Uterus (tissue), 2 donors: ENCODE measurements at regions not wholly inside any gene's neighbourhood (a gene's known extent, or its start where the extent isn't known, plus 50 kb on each side); places are given as distances from the start of the nearest gene placed in this dataset.

Experiments used
- POLR2A ChIP-seq, 2 donors: fragments of 450-650 bp; IDR thresholded peaks; one replicate each; pipeline ENCODE4 v1.6.1; 2016; ENCODE audit warnings: antibody characterized with exemption in 2 of 2, mild to moderate bottlenecking in 1 of 2, moderate library complexity in 1 of 2
- TF ChIP-seq, protein P1 (sequence below), 4 experiments: fragments of 200-600 bp in 2 of 4; fragments of 450-650 bp in 2 of 4; sonication (generic) in 2 of 4; IDR thresholded peaks; one replicate each; pipeline ENCODE4 v1.5.1; 2016 to 2019; ENCODE audit warnings: antibody characterized with exemption in 4 of 4, mild to moderate bottlenecking in 2 of 4, moderate library complexity in 1 of 4

DNA sequence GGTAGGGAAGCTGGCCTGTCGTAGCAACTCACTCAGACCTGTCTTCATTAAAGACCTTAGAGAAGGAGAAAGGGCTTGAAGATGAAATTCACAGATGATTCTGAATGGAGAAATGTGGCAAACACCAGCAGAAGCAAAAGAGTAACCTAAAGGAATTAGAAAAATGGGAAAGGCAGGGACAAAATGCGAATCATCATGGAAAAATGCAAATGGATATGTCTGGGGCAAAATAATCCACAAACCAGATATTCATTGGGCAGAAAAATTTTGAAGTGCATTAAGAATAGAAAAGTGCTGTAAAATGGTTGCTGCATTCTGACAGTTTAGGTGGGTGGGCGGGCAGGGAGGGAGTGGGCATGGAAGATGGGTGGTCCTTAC lies 156.9 kb upstream of the RASGRP1 start:
- TF ChIP-seq, protein P1, sequence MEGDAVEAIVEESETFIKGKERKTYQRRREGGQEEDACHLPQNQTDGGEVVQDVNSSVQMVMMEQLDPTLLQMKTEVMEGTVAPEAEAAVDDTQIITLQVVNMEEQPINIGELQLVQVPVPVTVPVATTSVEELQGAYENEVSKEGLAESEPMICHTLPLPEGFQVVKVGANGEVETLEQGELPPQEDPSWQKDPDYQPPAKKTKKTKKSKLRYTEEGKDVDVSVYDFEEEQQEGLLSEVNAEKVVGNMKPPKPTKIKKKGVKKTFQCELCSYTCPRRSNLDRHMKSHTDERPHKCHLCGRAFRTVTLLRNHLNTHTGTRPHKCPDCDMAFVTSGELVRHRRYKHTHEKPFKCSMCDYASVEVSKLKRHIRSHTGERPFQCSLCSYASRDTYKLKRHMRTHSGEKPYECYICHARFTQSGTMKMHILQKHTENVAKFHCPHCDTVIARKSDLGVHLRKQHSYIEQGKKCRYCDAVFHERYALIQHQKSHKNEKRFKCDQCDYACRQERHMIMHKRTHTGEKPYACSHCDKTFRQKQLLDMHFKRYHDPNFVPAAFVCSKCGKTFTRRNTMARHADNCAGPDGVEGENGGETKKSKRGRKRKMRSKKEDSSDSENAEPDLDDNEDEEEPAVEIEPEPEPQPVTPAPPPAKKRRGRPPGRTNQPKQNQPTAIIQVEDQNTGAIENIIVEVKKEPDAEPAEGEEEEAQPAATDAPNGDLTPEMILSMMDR (IDR thresholded peaks at IDR 0.05) = no peak
- no peak for TF ChIP-seq POLR2A (IDR thresholded peaks at IDR 0.05)
